ENCODE measurements at regions not wholly inside any gene's neighbourhood (a gene's known extent, or its start where the extent isn't known, plus 50 kb on each side); places are given as distances from the start of the nearest gene placed in this dataset.

DNA sequence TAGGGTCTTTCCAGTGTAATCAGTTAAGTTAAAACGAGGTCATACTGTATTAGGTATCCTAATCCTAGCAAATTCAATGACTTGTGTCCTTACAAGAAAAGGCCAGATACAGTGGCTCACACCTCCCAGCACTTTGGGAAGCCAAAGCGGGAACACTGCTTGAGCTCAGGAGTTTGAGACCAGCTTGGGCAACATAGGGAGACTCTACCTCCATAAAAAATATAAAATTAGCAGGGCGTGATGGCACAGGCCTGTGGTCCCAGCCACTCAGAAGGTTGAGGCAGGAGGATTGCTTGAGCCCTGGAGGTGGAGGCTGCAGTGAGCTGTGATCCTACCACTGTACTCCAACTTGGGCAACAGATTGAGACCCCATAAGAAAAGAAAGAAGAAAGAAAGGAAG lies 61.1 kb downstream of the CXCL12 start:
- TF ChIP-seq, protein P1, sequence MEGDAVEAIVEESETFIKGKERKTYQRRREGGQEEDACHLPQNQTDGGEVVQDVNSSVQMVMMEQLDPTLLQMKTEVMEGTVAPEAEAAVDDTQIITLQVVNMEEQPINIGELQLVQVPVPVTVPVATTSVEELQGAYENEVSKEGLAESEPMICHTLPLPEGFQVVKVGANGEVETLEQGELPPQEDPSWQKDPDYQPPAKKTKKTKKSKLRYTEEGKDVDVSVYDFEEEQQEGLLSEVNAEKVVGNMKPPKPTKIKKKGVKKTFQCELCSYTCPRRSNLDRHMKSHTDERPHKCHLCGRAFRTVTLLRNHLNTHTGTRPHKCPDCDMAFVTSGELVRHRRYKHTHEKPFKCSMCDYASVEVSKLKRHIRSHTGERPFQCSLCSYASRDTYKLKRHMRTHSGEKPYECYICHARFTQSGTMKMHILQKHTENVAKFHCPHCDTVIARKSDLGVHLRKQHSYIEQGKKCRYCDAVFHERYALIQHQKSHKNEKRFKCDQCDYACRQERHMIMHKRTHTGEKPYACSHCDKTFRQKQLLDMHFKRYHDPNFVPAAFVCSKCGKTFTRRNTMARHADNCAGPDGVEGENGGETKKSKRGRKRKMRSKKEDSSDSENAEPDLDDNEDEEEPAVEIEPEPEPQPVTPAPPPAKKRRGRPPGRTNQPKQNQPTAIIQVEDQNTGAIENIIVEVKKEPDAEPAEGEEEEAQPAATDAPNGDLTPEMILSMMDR (IDR thresholded peaks at IDR 0.05; ENCODE audit: borderline replicate concordance, extremely low read depth, low read length, poor library complexity, severe bottlenecking), result no peak
- no peak for TF ChIP-seq EZH2 (IDR thresholded peaks at IDR 0.05; ENCODE audit: borderline replicate concordance, low read depth, low read length, severe bottlenecking)
